ENCODE measurements at regions not wholly inside any gene's neighbourhood (a gene's known extent, or its start where the extent isn't known, plus 50 kb on each side); places are given as distances from the start of the nearest gene placed in this dataset.

DNA sequence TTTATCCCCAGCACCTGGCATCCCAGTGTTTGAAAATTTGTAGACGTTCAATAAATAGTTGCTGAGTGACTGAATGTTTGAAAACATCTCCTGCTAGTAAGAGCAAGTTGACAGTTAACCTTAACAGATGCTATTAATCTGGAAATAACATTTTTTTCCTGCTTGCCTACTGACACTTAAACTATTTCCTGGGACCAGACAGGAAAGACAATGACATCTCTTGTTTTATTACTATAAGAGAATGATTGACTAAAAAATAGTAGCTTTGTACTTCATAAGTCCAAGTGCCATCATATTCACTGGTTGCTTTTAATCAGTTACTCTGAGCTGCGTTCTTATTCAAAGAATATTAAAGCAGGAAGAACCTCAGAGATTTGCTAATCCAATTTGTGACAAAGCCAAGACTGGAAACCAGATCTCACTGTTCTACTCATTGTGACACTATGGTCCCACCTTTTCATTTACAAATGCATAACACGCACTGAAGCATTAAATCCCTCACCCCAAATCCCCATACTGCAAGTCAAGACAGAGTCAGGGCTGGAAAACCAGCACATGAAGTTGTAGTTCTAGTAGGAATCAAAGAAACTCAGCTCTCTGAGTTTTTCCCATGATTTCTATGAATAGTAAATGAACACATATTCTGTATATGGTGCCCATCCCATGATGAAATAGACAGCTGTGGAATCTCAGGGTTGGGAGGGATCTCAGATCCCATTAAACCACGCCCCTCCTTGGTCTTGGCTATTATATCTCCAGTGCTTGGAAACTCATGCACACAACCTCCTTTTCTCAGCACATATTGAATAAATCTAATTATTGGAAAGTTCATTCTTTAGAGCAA lies 212.7 kb upstream of the P2RY1 start:
- no peak for DNase-seq
- 72 to 91% (median 79%) methylated on average over 4 of the region's 4 CpGs for WGBS, 5 donors
- no peak overlapping the region for H3K27ac ChIP-seq
- H3K4me1 ChIP-seq: no peaks in the 10 kb centered on the region
- no peaks in the 10 kb centered on the region for H3K27me3 ChIP-seq (replicated peaks in 1 of 7)
- H3K9me3 ChIP-seq: no peaks in the 10 kb centered on the region
- intact Hi-C loops (cut with DNase I; ENCODE audit: low total_unique reads): no loop called here
- no peaks in the 10 kb centered on the region for H3K36me3 ChIP-seq
- TF ChIP-seq, protein P1, sequence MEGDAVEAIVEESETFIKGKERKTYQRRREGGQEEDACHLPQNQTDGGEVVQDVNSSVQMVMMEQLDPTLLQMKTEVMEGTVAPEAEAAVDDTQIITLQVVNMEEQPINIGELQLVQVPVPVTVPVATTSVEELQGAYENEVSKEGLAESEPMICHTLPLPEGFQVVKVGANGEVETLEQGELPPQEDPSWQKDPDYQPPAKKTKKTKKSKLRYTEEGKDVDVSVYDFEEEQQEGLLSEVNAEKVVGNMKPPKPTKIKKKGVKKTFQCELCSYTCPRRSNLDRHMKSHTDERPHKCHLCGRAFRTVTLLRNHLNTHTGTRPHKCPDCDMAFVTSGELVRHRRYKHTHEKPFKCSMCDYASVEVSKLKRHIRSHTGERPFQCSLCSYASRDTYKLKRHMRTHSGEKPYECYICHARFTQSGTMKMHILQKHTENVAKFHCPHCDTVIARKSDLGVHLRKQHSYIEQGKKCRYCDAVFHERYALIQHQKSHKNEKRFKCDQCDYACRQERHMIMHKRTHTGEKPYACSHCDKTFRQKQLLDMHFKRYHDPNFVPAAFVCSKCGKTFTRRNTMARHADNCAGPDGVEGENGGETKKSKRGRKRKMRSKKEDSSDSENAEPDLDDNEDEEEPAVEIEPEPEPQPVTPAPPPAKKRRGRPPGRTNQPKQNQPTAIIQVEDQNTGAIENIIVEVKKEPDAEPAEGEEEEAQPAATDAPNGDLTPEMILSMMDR (IDR thresholded peaks at IDR 0.05 in 8 of 11, conservative IDR thresholded peaks at IDR 0.05 in 3 of 11): no peak
- TF ChIP-seq POLR2AphosphoS5 (IDR thresholded peaks at IDR 0.05) (no peak), POLR2A (IDR thresholded peaks at IDR 0.05) (no peak)
- H3K4me3 ChIP-seq: no peak overlapping the region

DNA sequence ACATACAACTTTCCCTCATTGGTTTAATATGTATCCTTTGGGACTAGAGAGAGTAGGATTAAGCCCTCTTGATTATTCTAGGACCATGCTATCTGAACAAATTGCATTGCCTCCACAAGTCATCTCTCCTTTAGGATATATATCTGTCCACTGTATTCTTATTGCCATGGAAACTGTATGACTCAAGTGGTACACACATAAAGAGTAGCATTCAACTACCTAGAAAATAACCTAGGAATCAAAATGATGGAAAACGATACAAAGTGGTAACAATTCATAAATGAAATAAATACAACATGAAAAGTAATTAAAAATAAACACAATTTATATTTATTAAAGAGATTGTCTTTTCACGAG lies 212.1 kb upstream of the P2RY1 start:
- Histone ChIP-seq H3K4me3 (no peak overlapping the region), H3K27ac (no peak overlapping the region), H3K4me1 (no peaks in the 10 kb centered on the region), H3K9me3 (no peaks in the 10 kb centered on the region), H3K27me3 (replicated peaks in 1 of 7) (no peaks in the 10 kb centered on the region), H3K36me3 (no peaks in the 10 kb centered on the region)
- DNase-seq: no peak
- intact Hi-C loops (cut with DNase I; ENCODE audit: low total_unique reads): no loop called here
- TF ChIP-seq, protein P1 (IDR thresholded peaks at IDR 0.05 in 8 of 11, conservative IDR thresholded peaks at IDR 0.05 in 3 of 11): no peak
- no peak for TF ChIP-seq POLR2AphosphoS5 (IDR thresholded peaks at IDR 0.05)
- TF ChIP-seq POLR2A (IDR thresholded peaks at IDR 0.05): no peak
- WGBS, 5 donors: 83 to 95% (median 86%) methylated on average over 2 of the region's 2 CpGs

DNA sequence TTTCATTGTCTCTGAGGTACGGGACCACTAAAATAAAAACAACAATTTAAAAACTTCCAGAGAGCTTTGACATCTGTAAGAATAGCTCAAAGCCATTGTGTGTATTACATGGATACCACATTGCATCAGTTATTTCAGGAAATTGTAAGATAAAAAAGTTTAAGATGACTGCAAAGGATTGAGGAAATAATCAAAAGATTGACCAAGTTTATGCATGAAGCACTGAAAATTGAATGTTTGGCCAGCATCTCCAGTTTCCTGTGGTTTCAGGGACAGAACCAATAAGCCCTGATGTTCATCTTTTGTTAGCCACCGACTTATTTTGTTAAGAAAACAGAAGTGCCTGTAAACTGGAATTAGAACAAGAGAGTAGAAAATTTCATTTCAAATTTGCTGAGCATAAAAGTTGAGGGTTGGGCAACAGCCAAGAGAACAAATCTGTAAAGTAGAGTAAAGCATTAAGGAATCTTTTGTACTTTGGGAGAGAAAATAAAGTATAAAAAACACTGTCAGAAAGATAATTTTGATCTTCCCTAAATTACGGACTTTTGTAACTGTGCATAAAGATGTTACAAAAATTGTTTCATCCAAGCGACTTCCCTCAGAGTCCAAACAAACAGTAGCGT lies 211.5 kb upstream of the P2RY1 start:
- intact Hi-C loops (cut with DNase I; ENCODE audit: low total_unique reads): no loop called here
- H3K4me1 ChIP-seq: no peaks in the 10 kb centered on the region
- H3K27ac ChIP-seq: no peak overlapping the region
- H3K4me3 ChIP-seq: no peak overlapping the region
- TF ChIP-seq POLR2A (IDR thresholded peaks at IDR 0.05) (no peak), POLR2AphosphoS5 (IDR thresholded peaks at IDR 0.05) (no peak)
- TF ChIP-seq, protein P1 (IDR thresholded peaks at IDR 0.05 in 8 of 11, conservative IDR thresholded peaks at IDR 0.05 in 3 of 11): no peak
- no peak for DNase-seq
- H3K36me3 ChIP-seq: no peaks in the 10 kb centered on the region
- 56 to 69% (median 62%) methylated on average over 5 of the region's 5 CpGs for WGBS, 5 donors
- no peaks in the 10 kb centered on the region for H3K27me3 ChIP-seq (replicated peaks in 1 of 7)
- no peaks in the 10 kb centered on the region for H3K9me3 ChIP-seq

DNA sequence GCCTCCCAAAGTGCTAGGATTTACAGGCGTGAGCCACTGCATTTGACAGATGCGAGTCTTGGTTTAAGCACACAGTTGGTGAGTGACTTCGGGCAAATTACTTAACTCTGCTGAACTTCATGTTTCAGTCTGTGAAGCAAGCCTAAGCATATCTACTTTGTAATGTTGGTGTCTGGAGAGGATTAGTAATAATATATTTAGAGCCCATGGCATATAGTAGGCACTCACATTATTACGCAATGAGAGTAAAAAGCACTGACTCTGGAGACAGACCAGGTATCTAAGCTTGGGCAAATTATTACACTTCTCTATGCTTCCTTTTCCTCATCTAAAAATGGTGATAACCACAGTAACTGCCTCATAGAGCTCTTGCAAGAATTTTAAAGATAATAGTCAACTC lies 208.7 kb upstream of the P2RY1 start:
- Histone ChIP-seq H3K4me1 (no peaks in the 10 kb centered on the region), H3K4me3 (no peak overlapping the region), H3K27me3 (replicated peaks in 1 of 7) (no peaks in the 10 kb centered on the region), H3K9me3 (peaks cover 0 to 3% (median 0%) of the 10 kb centered on the region in 8 donors), H3K27ac (no peak overlapping the region), H3K36me3 (no peaks in the 10 kb centered on the region)
- TF ChIP-seq POLR2AphosphoS5 (IDR thresholded peaks at IDR 0.05) (no peak), POLR2A (IDR thresholded peaks at IDR 0.05) (no peak)
- TF ChIP-seq, protein P1 (IDR thresholded peaks at IDR 0.05 in 8 of 11, conservative IDR thresholded peaks at IDR 0.05 in 3 of 11): no peak
- no peak for DNase-seq
- WGBS, 5 donors: 92 to 95% (median 94%) methylated on average over 4 of the region's 4 CpGs
- intact Hi-C loops (cut with DNase I; ENCODE audit: low total_unique reads): no loop called here
